Sigmoid colon (tissue), 6 donors: ENCODE measurements at regions not wholly inside any gene's neighbourhood (a gene's known extent, or its start where the extent isn't known, plus 50 kb on each side); places are given as distances from the start of the nearest gene placed in this dataset.

ENCODE experiments used
- DNase-seq: peaks from one replicate; pipeline ENCODE4 v3.0.0-alpha.2; 2019
- H3K27ac ChIP-seq, 4 donors: fragments of 200-600 bp; sonication (generic); one replicate each; pipeline ENCODE4 v1.5.1; 2016 to 2019; ENCODE audit warnings: mild to moderate bottlenecking in 1 of 4
- H3K27me3 ChIP-seq, 3 donors: fragments of 200-600 bp; sonication (generic); one replicate each; pipeline ENCODE4 v1.5.1; 2019; ENCODE audit warnings: mild to moderate bottlenecking in 1 of 3
- H3K36me3 ChIP-seq, 4 donors: fragments of 200-600 bp; sonication (generic); one replicate each; pipeline ENCODE4 v1.5.1; 2016 to 2019
- H3K4me1 ChIP-seq, 4 donors: fragments of 200-600 bp; sonication (generic); one replicate each; pipeline ENCODE4 v1.5.1; 2017 to 2019
- H3K4me3 ChIP-seq, 4 donors: fragments of 200-600 bp; sonication (generic); one replicate each; pipeline ENCODE4 v1.5.1; 2017 to 2019; ENCODE audit warnings: mild to moderate bottlenecking in 2 of 4, moderate library complexity in 1 of 4
- H3K9me3 ChIP-seq, 4 donors: fragments of 200-600 bp in 3 of 4; sonication (generic) in 3 of 4; one replicate each; pipeline versions ENCODE4 v1.5.1 to v1.6.1; 2013 to 2019
- CTCF ChIP-seq, 4 experiments: fragments of 450-650 bp in 3 of 4; fragments of 200-600 bp in 1 of 4; IDR thresholded peaks; one replicate each; pipeline ENCODE4 v1.5.1; 2016 to 2019; ENCODE audit warnings: antibody characterized with exemption in 4 of 4, mild to moderate bottlenecking in 3 of 4, moderate library complexity in 2 of 4
- EP300 ChIP-seq, 4 donors: sonication (generic); formaldehyde crosslinking; IDR thresholded peaks; one replicate each; pipeline ENCODE4 v1.6.1; 2017; ENCODE audit warnings: antibody characterized with exemption in 4 of 4
- POLR2A ChIP-seq, 2 donors: fragments of 450-650 bp; IDR thresholded peaks; one replicate each; pipeline ENCODE4 v1.6.1; 2016; ENCODE audit warnings: antibody characterized with exemption in 2 of 2, mild to moderate bottlenecking in 2 of 2, moderate library complexity in 2 of 2
- POLR2AphosphoS5 ChIP-seq, 4 donors: sonication (generic); formaldehyde crosslinking; IDR thresholded peaks; one replicate each; pipeline ENCODE4 v1.6.1; 2017; ENCODE audit warnings: antibody characterized with exemption in 4 of 4
- WGBS, 2 donors: extraction: QIAGEN DNeasy Blood & Tissue Kit; methylation state at CpG; one replicate each; pipeline ENCODE4 v1.1.7; 2013; 5-methylcytosine and 5-hydroxymethylcytosine counted together
- intact Hi-C: fragments of 100-400 bp; cut with DNase I; formaldehyde crosslinking; loops from one replicate; pipeline ENCODE4 v1.15.1; 2023
- donor health status: healthy with polysubstance abuse.
- donor health status: healthy.

GRCh38 chr4:24330172-24330571, 254.2 kb downstream of the DHX15 start:
- H3K4me1 ChIP-seq = no peaks in the 10 kb centered on the region
- WGBS, 2 donors = 72 to 74% methylated on average over 4 of the region's 4 CpGs
- no peaks in the 10 kb centered on the region for H3K27me3 ChIP-seq
- H3K9me3 ChIP-seq = no peaks in the 10 kb centered on the region
- H3K27ac ChIP-seq = no peak overlapping the region
- intact Hi-C loops = no loop called here
- H3K36me3 ChIP-seq = no peaks in the 10 kb centered on the region
- no peak for DNase-seq
- no peak overlapping the region for H3K4me3 ChIP-seq
- no peak for TF ChIP-seq POLR2A (IDR thresholded peaks at IDR 0.05)

GRCh38 chr4:24328711-24329110, 255.6 kb downstream of the DHX15 start:
- Histone ChIP-seq H3K4me1 (no peaks in the 10 kb centered on the region), H3K9me3 (no peaks in the 10 kb centered on the region), H3K36me3 (no peaks in the 10 kb centered on the region), H3K4me3 (no peak overlapping the region), H3K27ac (no peak overlapping the region), H3K27me3 (no peaks in the 10 kb centered on the region)
- DNase-seq = no peak
- WGBS, 2 donors = 55 to 74% methylated on average over 7 of the region's 7 CpGs
- intact Hi-C loops = no loop called here
- TF ChIP-seq POLR2A (IDR thresholded peaks at IDR 0.05) (no peak), EP300 (IDR thresholded peaks at IDR 0.05) (no peak), CTCF (IDR thresholded peaks at IDR 0.05) (no peak), POLR2AphosphoS5 (IDR thresholded peaks at IDR 0.05) (no peak)

GRCh38 chr4:24328310-24328709, 256.0 kb downstream of the DHX15 start:
- Histone ChIP-seq H3K9me3 (no peaks in the 10 kb centered on the region), H3K27ac (no peak overlapping the region), H3K27me3 (no peaks in the 10 kb centered on the region), H3K36me3 (no peaks in the 10 kb centered on the region), H3K4me3 (no peak overlapping the region), H3K4me1 (no peaks in the 10 kb centered on the region)
- 75 to 89% methylated on average over 1 of the region's 1 CpG for WGBS, 2 donors
- intact Hi-C loops = no loop called here
- DNase-seq = no peak
- no peak for TF ChIP-seq CTCF (IDR thresholded peaks at IDR 0.05)
- no peak for TF ChIP-seq POLR2AphosphoS5 (IDR thresholded peaks at IDR 0.05)
- TF ChIP-seq EP300 (IDR thresholded peaks at IDR 0.05) = no peak
- no peak for TF ChIP-seq POLR2A (IDR thresholded peaks at IDR 0.05)

GRCh38 chr4:24322995-24323394, 261.4 kb downstream of the DHX15 start:
- Histone ChIP-seq H3K9me3 (no peaks in the 10 kb centered on the region), H3K36me3 (no peaks in the 10 kb centered on the region), H3K27me3 (no peaks in the 10 kb centered on the region), H3K4me3 (no peak overlapping the region), H3K4me1 (peaks cover 0 to 5% (median 0%) of the 10 kb centered on the region in 4 donors), H3K27ac (no peak overlapping the region)
- TF ChIP-seq CTCF (IDR thresholded peaks at IDR 0.05) (no peak), POLR2AphosphoS5 (IDR thresholded peaks at IDR 0.05) (no peak), POLR2A (IDR thresholded peaks at IDR 0.05) (no peak), EP300 (IDR thresholded peaks at IDR 0.05) (no peak)
- WGBS, 2 donors = 83 to 92% methylated on average over 3 of the region's 3 CpGs
- no peak for DNase-seq
- intact Hi-C loops = no loop called here

- Histone ChIP-seq H3K9me3 (no peaks in the 10 kb centered on the region), H3K4me1 (peaks cover 0 to 5% (median 0%) of the 10 kb centered on the region in 4 donors), H3K27me3 (no peaks in the 10 kb centered on the region), H3K36me3 (no peaks in the 10 kb centered on the region), H3K27ac (no peak overlapping the region), H3K4me3 (no peak overlapping the region)
- TF ChIP-seq EP300 (IDR thresholded peaks at IDR 0.05) (no peak), POLR2A (IDR thresholded peaks at IDR 0.05) (no peak), POLR2AphosphoS5 (IDR thresholded peaks at IDR 0.05) (no peak), CTCF (IDR thresholded peaks at IDR 0.05) (no peak)
- intact Hi-C loops = no loop called here
- no peak for DNase-seq
- whole genome bisulfite sequencing, 2 donors = 64 to 66% methylated on average over 1 of the region's 1 CpG
Measured at GRCh38 chr4:24322511-24322910, 261.8 kb downstream of the DHX15 start.
